ENCODE measurements at regions not wholly inside any gene's neighbourhood (a gene's known extent, or its start where the extent isn't known, plus 50 kb on each side); places are given as distances from the start of the nearest gene placed in this dataset.
"Not testable (repeated sequence)": the region's sequence is repeated elsewhere in the genome, so short reads cannot be mapped to it uniquely, and the experiment has no call there.

GRCh38 chr2:7094231-7094741, 177.1 kb downstream of the RNF144A start:
- DNase-seq (ENCODE audit: low read depth in 2 of 2) = no peak

GRCh38 chr2:7096726-7097352, 179.6 kb downstream of the RNF144A start:
- DNase-seq (ENCODE audit: low read depth in 2 of 2) = no peak

- DNase-seq (ENCODE audit: low read depth in 2 of 2) = peak; percentile 24 to 51
Measured at GRCh38 chr2:7097353-7097895, 180.2 kb downstream of the RNF144A start.

- DNase-seq (ENCODE audit: low read depth in 2 of 2) = no peak
Measured at GRCh38 chr2:7098816-7099215, 181.6 kb downstream of the RNF144A start.

GRCh38 chr2:7099687-7100086, 182.5 kb downstream of the RNF144A start:
- DNase-seq (ENCODE audit: low read depth in 2 of 2) = not testable (repeated sequence)

GRCh38 chr2:7102826-7103225, 185.6 kb downstream of the RNF144A start:
- no peak for DNase-seq (ENCODE audit: low read depth in 2 of 2)

GRCh38 chr2:7108792-7109532, 191.8 kb downstream of the RNF144A start:
- no peak for DNase-seq (ENCODE audit: low read depth in 2 of 2)

GRCh38 chr2:7109533-7109885, 192.3 kb downstream of the RNF144A start:
- no peak for DNase-seq (ENCODE audit: low read depth in 2 of 2)

- no peak for DNase-seq (ENCODE audit: low read depth in 2 of 2)
Measured at GRCh38 chr2:7111626-7112025, 194.4 kb downstream of the RNF144A start.

- no peak for DNase-seq (ENCODE audit: low read depth in 2 of 2)
Measured at GRCh38 chr2:7115364-7115763, 198.2 kb downstream of the RNF144A start.

GRCh38 chr2:7115906-7116305, 198.7 kb downstream of the RNF144A start:
- no peak for DNase-seq (ENCODE audit: low read depth in 2 of 2)

GRCh38 chr2:7116511-7116910, 199.3 kb downstream of the RNF144A start:
- no peak for DNase-seq (ENCODE audit: low read depth in 2 of 2)

GRCh38 chr2:7117076-7117475, 199.9 kb downstream of the RNF144A start:
- no peak for DNase-seq (ENCODE audit: low read depth in 2 of 2)

GRCh38 chr2:7118606-7119131, 201.5 kb downstream of the RNF144A start:
- DNase-seq (ENCODE audit: low read depth in 2 of 2) = no peak

- DNase-seq (ENCODE audit: low read depth in 2 of 2) = peak in 1 of 2 donors; percentile 4
Measured at GRCh38 chr2:7119132-7119835, 202.1 kb downstream of the RNF144A start.

- no peak for DNase-seq (ENCODE audit: low read depth in 2 of 2)
Measured at GRCh38 chr2:7121851-7122250, 204.6 kb downstream of the RNF144A start.

- DNase-seq (ENCODE audit: low read depth in 2 of 2) = no peak
Measured at GRCh38 chr2:7127156-7127555, 209.9 kb downstream of the RNF144A start.

GRCh38 chr2:7127687-7128086, 210.5 kb downstream of the RNF144A start:
- no peak for DNase-seq (ENCODE audit: low read depth in 2 of 2)

GRCh38 chr2:7131261-7131660, 214.0 kb downstream of the RNF144A start:
- DNase-seq (ENCODE audit: low read depth in 2 of 2) = no peak

GRCh38 chr2:7132753-7133152, 215.5 kb downstream of the RNF144A start:
- DNase-seq (ENCODE audit: low read depth in 2 of 2) = no peak

GRCh38 chr2:7133521-7133920, 216.3 kb downstream of the RNF144A start:
- DNase-seq (ENCODE audit: low read depth in 2 of 2) = no peak

GRCh38 chr2:7140306-7140705, 223.1 kb downstream of the RNF144A start:
- DNase-seq (ENCODE audit: low read depth in 2 of 2) = no peak
